ENCODE measurements at regions not wholly inside any gene's neighbourhood (a gene's known extent, or its start where the extent isn't known, plus 50 kb on each side); places are given as distances from the start of the nearest gene placed in this dataset.

GRCh38 chr2:6341588-6342129, 524.0 kb downstream of the CMPK2 start (continued):
- TF ChIP-seq ATF3 (IDR thresholded peaks at IDR 0.05; ENCODE audit: insufficient read depth, low read depth, low read length) (no peak), EGR1 (IDR thresholded peaks at IDR 0.05; ENCODE audit: borderline replicate concordance, low read depth, low read length) (no peak), CHD1 (IDR thresholded peaks at IDR 0.05; ENCODE audit: low read depth, low read length) (no peak), ZNF274 (IDR thresholded peaks at IDR 0.05; ENCODE audit: borderline replicate concordance, extremely low read depth, low read length) (no peak), KDM1A (IDR thresholded peaks at IDR 0.05; ENCODE audit: borderline replicate concordance, low read length) (no peak)

Data from H1 (cell line).